Mesothelial cell of epicardium (in vitro differentiated cells): ENCODE measurements at regions not wholly inside any gene's neighbourhood (a gene's known extent, or its start where the extent isn't known, plus 50 kb on each side); places are given as distances from the start of the nearest gene placed in this dataset.

Experiments
- DNase-seq, 2 experiments: peaks; one replicate each; pipeline ENCODE4 v3.0.0; 2021; ENCODE audit warnings: low spot score in 2 of 2; ENCODE audit not compliant: unreplicated experiment in 2 of 2
- H3K27ac Mint-ChIP-seq: 2 replicates; pipeline ENCODE4 v1.8.0; 2021; ENCODE audit warnings: mixed read lengths
- H3K27me3 Mint-ChIP-seq: 2 replicates; pipeline ENCODE4 v1.8.0; 2021; ENCODE audit warnings: low read depth, mixed read lengths
- H3K36me3 Mint-ChIP-seq: 2 replicates; pipeline ENCODE4 v1.8.0; 2021; ENCODE audit warnings: mixed read lengths
- H3K4me1 Mint-ChIP-seq: 2 replicates; pipeline ENCODE4 v1.8.0; 2021; ENCODE audit warnings: mixed read lengths
- H3K4me3 Mint-ChIP-seq: 2 replicates; pipeline ENCODE4 v1.8.0; 2021; ENCODE audit warnings: mild to moderate bottlenecking, moderate library complexity, mixed read lengths
- H3K9me3 Mint-ChIP-seq: 2 replicates; pipeline ENCODE4 v1.8.0; 2021; ENCODE audit warnings: mixed read lengths
- TF ChIP-seq, protein P1 (sequence below): fragments of 200-600 bp; sonication (generic); IDR thresholded peaks from one replicate; pipeline ENCODE4 v1.5.0; 2021; ENCODE audit warnings: antibody characterized with exemption; ENCODE audit not compliant: unreplicated experiment

GRCh38 chr10:36345807-36346206 lies 703.7 kb upstream of the FZD8 start:
- DNase-seq = no peak
- no peak overlapping the region for H3K27ac Mint-ChIP-seq
- H3K4me1 Mint-ChIP-seq = peaks cover 30% of the 10 kb centered on the region
- no peak overlapping the region for H3K4me3 Mint-ChIP-seq
- no peaks in the 10 kb centered on the region for H3K36me3 Mint-ChIP-seq
- no peaks in the 10 kb centered on the region for H3K27me3 Mint-ChIP-seq
- H3K9me3 Mint-ChIP-seq = peaks cover 13% of the 10 kb centered on the region
- TF ChIP-seq, protein P1, sequence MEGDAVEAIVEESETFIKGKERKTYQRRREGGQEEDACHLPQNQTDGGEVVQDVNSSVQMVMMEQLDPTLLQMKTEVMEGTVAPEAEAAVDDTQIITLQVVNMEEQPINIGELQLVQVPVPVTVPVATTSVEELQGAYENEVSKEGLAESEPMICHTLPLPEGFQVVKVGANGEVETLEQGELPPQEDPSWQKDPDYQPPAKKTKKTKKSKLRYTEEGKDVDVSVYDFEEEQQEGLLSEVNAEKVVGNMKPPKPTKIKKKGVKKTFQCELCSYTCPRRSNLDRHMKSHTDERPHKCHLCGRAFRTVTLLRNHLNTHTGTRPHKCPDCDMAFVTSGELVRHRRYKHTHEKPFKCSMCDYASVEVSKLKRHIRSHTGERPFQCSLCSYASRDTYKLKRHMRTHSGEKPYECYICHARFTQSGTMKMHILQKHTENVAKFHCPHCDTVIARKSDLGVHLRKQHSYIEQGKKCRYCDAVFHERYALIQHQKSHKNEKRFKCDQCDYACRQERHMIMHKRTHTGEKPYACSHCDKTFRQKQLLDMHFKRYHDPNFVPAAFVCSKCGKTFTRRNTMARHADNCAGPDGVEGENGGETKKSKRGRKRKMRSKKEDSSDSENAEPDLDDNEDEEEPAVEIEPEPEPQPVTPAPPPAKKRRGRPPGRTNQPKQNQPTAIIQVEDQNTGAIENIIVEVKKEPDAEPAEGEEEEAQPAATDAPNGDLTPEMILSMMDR = no peak

DNA sequence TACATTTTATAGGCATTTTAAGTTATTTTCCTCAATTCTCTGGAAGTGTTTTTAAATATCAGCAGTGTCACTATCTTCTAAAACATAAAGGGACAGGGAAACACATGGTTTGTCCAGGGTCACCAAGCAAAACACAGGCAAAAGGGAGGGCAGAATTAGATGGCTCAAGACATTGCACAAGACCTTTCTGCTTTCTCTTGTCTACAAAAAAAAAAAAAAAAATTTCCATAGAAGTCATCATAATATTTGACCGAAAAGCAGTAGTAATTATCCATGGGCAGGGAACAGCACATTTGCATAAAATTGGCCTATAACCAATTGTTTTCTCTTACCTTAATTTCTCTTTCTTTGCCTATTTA lies 703.1 kb upstream of the FZD8 start:
- peaks cover 13% of the 10 kb centered on the region for H3K9me3 Mint-ChIP-seq
- no peaks in the 10 kb centered on the region for H3K27me3 Mint-ChIP-seq
- no peak overlapping the region for H3K27ac Mint-ChIP-seq
- H3K4me1 Mint-ChIP-seq = peaks cover 27% of the 10 kb centered on the region
- H3K4me3 Mint-ChIP-seq = no peak overlapping the region
- H3K36me3 Mint-ChIP-seq = no peaks in the 10 kb centered on the region
- TF ChIP-seq, protein P1 = no peak
- no peak for DNase-seq

GRCh38 chr10:36344240-36345174 lies 702.4 kb upstream of the FZD8 start:
- TF ChIP-seq, protein P1 = no peak
- no peaks in the 10 kb centered on the region for H3K36me3 Mint-ChIP-seq
- DNase-seq = no peak
- no peak overlapping the region for H3K4me3 Mint-ChIP-seq
- H3K9me3 Mint-ChIP-seq = peaks cover 13% of the 10 kb centered on the region
- H3K27ac Mint-ChIP-seq = peak overlapping the region; percentile 82
- no peaks in the 10 kb centered on the region for H3K27me3 Mint-ChIP-seq
- H3K4me1 Mint-ChIP-seq = peaks cover 21% of the 10 kb centered on the region

DNA sequence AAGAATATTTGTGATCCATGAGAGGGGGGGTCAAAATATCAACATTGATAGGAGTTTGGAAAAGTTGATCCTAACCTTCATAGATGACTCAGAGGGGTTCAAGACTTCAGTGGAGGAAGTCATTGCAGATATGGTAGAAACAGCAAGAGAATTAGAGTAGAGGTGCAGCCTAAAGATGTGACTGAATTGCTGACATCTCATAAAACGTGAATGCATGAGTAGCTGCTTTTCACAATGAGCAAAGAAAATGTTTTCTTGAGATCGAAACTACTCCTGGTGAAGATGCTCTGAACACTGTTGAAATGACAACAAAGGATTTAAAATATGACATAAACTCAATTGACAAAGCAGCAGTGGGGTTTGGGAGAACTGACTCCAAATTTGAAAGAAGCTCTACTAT lies 700.7 kb upstream of the FZD8 start:
- H3K4me3 Mint-ChIP-seq = no peak overlapping the region
- H3K9me3 Mint-ChIP-seq = peaks cover 13% of the 10 kb centered on the region
- H3K4me1 Mint-ChIP-seq = peaks cover 14% of the 10 kb centered on the region
- H3K27me3 Mint-ChIP-seq = no peaks in the 10 kb centered on the region
- TF ChIP-seq, protein P1 = no peak
- H3K36me3 Mint-ChIP-seq = no peaks in the 10 kb centered on the region
- DNase-seq = no peak
- no peak overlapping the region for H3K27ac Mint-ChIP-seq

DNA sequence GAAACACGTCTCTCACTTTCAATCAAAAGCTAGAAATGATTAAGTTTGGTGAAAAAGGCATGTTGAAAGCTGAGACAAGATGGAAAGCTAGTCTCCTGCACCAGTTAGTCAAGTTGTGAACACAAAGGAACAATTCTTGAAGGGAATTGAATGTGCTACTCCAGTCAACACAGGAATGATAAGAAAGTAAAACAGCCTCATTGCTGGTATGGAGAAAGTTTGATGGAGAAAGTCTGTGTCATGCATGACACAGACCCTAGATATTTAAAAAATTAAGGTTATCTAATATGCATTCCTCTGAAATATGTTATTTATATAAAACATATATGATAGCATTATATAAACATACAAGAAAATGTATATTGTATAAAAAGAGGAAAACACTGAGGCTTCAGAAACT lies 699.4 kb upstream of the FZD8 start:
- Mint-ChIP-seq H3K27ac (no peak overlapping the region), H3K36me3 (no peaks in the 10 kb centered on the region), H3K9me3 (peaks cover 20% of the 10 kb centered on the region), H3K4me3 (no peak overlapping the region), H3K4me1 (peaks cover 14% of the 10 kb centered on the region), H3K27me3 (no peaks in the 10 kb centered on the region)
- DNase-seq = no peak
- TF ChIP-seq, protein P1 = no peak
